ENCODE measurements at regions not wholly inside any gene's neighbourhood (a gene's known extent, or its start where the extent isn't known, plus 50 kb on each side); places are given as distances from the start of the nearest gene placed in this dataset.

- ATAC-seq (no peak), DNase-seq (no peak)
- Histone ChIP-seq H3K4me1 (no peaks in the 10 kb centered on the region), H3K36me3 (no peaks in the 10 kb centered on the region), H3K4me3 (no peak overlapping the region), H3K27ac (no peak overlapping the region), H3K9me3 (no peaks in the 10 kb centered on the region), H3K27me3 (no peaks in the 10 kb centered on the region)
- no peak for TF ChIP-seq CTCF (IDR thresholded peaks at IDR 0.05)
- intact Hi-C loops (cut with DNase I), result no loop called here
Measured at GRCh38 chr6:91433660-91434534, 847.0 kb upstream of the MAP3K7 start.

- no peaks in the 10 kb centered on the region for H3K27me3 ChIP-seq
- no peak for ATAC-seq
- intact Hi-C loops (cut with DNase I), result no loop called here
- TF ChIP-seq CTCF (IDR thresholded peaks at IDR 0.05), result no peak
- H3K9me3 ChIP-seq, result no peaks in the 10 kb centered on the region
- no peak overlapping the region for H3K27ac ChIP-seq
- DNase-seq, result no peak
- H3K4me3 ChIP-seq, result no peak overlapping the region
- no peaks in the 10 kb centered on the region for H3K4me1 ChIP-seq
- no peaks in the 10 kb centered on the region for H3K36me3 ChIP-seq
Measured at GRCh38 chr6:91428953-91429560, 842.2 kb upstream of the MAP3K7 start.

GRCh38 chr6:91428296-91428695, 841.4 kb upstream of the MAP3K7 start:
- Histone ChIP-seq H3K27ac (no peak overlapping the region), H3K9me3 (no peaks in the 10 kb centered on the region), H3K36me3 (no peaks in the 10 kb centered on the region), H3K27me3 (no peaks in the 10 kb centered on the region), H3K4me3 (no peak overlapping the region), H3K4me1 (no peaks in the 10 kb centered on the region)
- ATAC-seq (no peak), DNase-seq (no peak)
- intact Hi-C loops (cut with DNase I), result no loop called here
- TF ChIP-seq CTCF (IDR thresholded peaks at IDR 0.05), result no peak

- ATAC-seq (no peak), DNase-seq (no peak)
- Histone ChIP-seq H3K36me3 (no peaks in the 10 kb centered on the region), H3K4me3 (no peak overlapping the region), H3K27me3 (no peaks in the 10 kb centered on the region), H3K27ac (no peak overlapping the region), H3K9me3 (no peaks in the 10 kb centered on the region), H3K4me1 (no peaks in the 10 kb centered on the region)
- intact Hi-C loops (cut with DNase I), result no loop called here
- no peak for TF ChIP-seq CTCF (IDR thresholded peaks at IDR 0.05)
Measured at GRCh38 chr6:91420243-91420642, 833.4 kb upstream of the MAP3K7 start.

GRCh38 chr6:91415031-91415605, 828.2 kb upstream of the MAP3K7 start:
- no peaks in the 10 kb centered on the region for H3K36me3 ChIP-seq
- TF ChIP-seq CTCF (IDR thresholded peaks at IDR 0.05), result no peak

More at GRCh38 chr6:91415031-91415605, 828.2 kb upstream of the MAP3K7 start:
- ATAC-seq (no peak), DNase-seq (no peak)
- Histone ChIP-seq H3K4me3 (no peak overlapping the region), H3K27me3 (no peaks in the 10 kb centered on the region), H3K27ac (no peak overlapping the region), H3K4me1 (no peaks in the 10 kb centered on the region), H3K9me3 (no peaks in the 10 kb centered on the region)
- intact Hi-C loops (cut with DNase I), result no loop called here

Measured in upper lobe of right lung (tissue), 1 donor.